H1 (cell line): ENCODE measurements at regions not wholly inside any gene's neighbourhood (a gene's known extent, or its start where the extent isn't known, plus 50 kb on each side); places are given as distances from the start of the nearest gene placed in this dataset.

Experiments used
- ATF3 ChIP-seq: IDR thresholded peaks from 2 replicates; pipeline ENCODE4 v1.6.1; 2011; ENCODE audit warnings: low read depth, mild to moderate bottlenecking, low read length; ENCODE audit not compliant: insufficient read depth
- CBX8 ChIP-seq: fragments of 300-800, 300-1000 bp; sonication (generic); IDR thresholded peaks from 2 replicates; pipeline ENCODE4 v1.7.1; 2016; ENCODE audit warnings: low read depth, low read length, borderline replicate concordance
- CTCF ChIP-seq, 3 experiments: IDR thresholded peaks; 1 replicate in 2 of 3; 2 replicates in 1 of 3; pipeline versions ENCODE4 v1.5.1 to v1.6.1; 2011; ENCODE audit warnings: low read length in 3 of 3, mild to moderate bottlenecking in 3 of 3, inconsistent platforms in 2 of 3, low read depth in 1 of 3, moderate library complexity in 1 of 3; ENCODE audit not compliant: insufficient read depth in 1 of 3; ENCODE audit errors: control extremely low read depth in 1 of 3
- EZH2 ChIP-seq: fragments of 200-600 bp; sonication (generic); IDR thresholded peaks from 2 replicates; pipeline ENCODE4 v1.7.1; 2012; ENCODE audit warnings: low read depth, mild to moderate bottlenecking, moderate library complexity, low read length, inconsistent platforms; ENCODE audit not compliant: severe bottlenecking
- GTF2F1 ChIP-seq: IDR thresholded peaks from 2 replicates; pipeline ENCODE4 v1.6.1; 2012; ENCODE audit warnings: low read depth, low read length, improper control_type of control experiment, borderline replicate concordance
- JUND ChIP-seq: IDR thresholded peaks from 2 replicates; pipeline ENCODE4 v1.6.1; 2011; ENCODE audit warnings: mild to moderate bottlenecking, improper control_type of control experiment, low read length
- MAFK ChIP-seq: IDR thresholded peaks from 2 replicates; pipeline ENCODE4 v1.6.1; 2012; ENCODE audit warnings: low read depth, mild to moderate bottlenecking, improper control_type of control experiment, low read length
- MAX ChIP-seq: IDR thresholded peaks from 2 replicates; pipeline ENCODE4 v1.6.1; 2012; ENCODE audit warnings: inconsistent platforms
- POLR2A ChIP-seq, 2 experiments: IDR thresholded peaks; 1 replicate in 1 of 2; 2 replicates in 1 of 2; pipeline ENCODE4 v1.6.1; 2011; ENCODE audit warnings: low read depth in 2 of 2, low read length in 2 of 2, mild to moderate bottlenecking in 2 of 2; ENCODE audit errors: control extremely low read depth in 1 of 2
- POLR2AphosphoS5 ChIP-seq: IDR thresholded peaks from 2 replicates; pipeline ENCODE4 v1.6.1; 2011; ENCODE audit warnings: low read depth, low read length
- RAD21 ChIP-seq, 2 experiments: IDR thresholded peaks in 1 of 2; conservative IDR thresholded peaks in 1 of 2; 2 replicates each; pipeline ENCODE4 v1.6.1; 2011; ENCODE audit warnings: low read depth in 2 of 2, low read length in 2 of 2, improper control_type of control experiment in 1 of 2, inconsistent platforms in 1 of 2, mild to moderate bottlenecking in 1 of 2, moderate library complexity in 1 of 2
- SP4 ChIP-seq: IDR thresholded peaks from 2 replicates; pipeline ENCODE4 v1.6.1; 2012; ENCODE audit warnings: low read length, inconsistent platforms
- TCF12 ChIP-seq: IDR thresholded peaks from 2 replicates; pipeline ENCODE4 v1.6.1; 2011; ENCODE audit warnings: low read depth, mild to moderate bottlenecking, low read length
- USF2 ChIP-seq: IDR thresholded peaks from 2 replicates; pipeline ENCODE4 v1.6.1; 2011; ENCODE audit warnings: low read length, improper control_type of control experiment

GRCh38 chr3:163877805-163878204, 1200.5 kb downstream of the SI start:
- no peak for TF ChIP-seq RAD21 (IDR thresholded peaks at IDR 0.05 in 1 of 2, conservative IDR thresholded peaks at IDR 0.05 in 1 of 2; ENCODE audit: low read depth in 2 of 2, low read length in 2 of 2)
- TF ChIP-seq CTCF (IDR thresholded peaks at IDR 0.05; ENCODE audit: control extremely low read depth in 1 of 3, insufficient read depth in 1 of 3, low read depth in 1 of 3, low read length in 3 of 3) = no peak
- no peak for TF ChIP-seq POLR2A (IDR thresholded peaks at IDR 0.05; ENCODE audit: control extremely low read depth in 1 of 2, low read depth in 2 of 2, low read length in 2 of 2)
- no peak for TF ChIP-seq EZH2
- no peak for TF ChIP-seq USF2
- no peak for TF ChIP-seq SP4
- TF ChIP-seq MAX = no peak
- no peak for TF ChIP-seq POLR2AphosphoS5
- no peak for TF ChIP-seq TCF12
- TF ChIP-seq MAFK = no peak
- TF ChIP-seq CBX8 = no peak
- TF ChIP-seq JUND = no peak
- TF ChIP-seq ATF3 = no peak
- TF ChIP-seq GTF2F1 = no peak
